GM21381 (cell line): ENCODE measurements at regions not wholly inside any gene's neighbourhood (a gene's known extent, or its start where the extent isn't known, plus 50 kb on each side); places are given as distances from the start of the nearest gene placed in this dataset.

Source experiments
- ATAC-seq: cut with Tn5 transposase; IDR thresholded peaks from one replicate; pipeline ENCODE4 v1.9.1; 2021; ENCODE audit warnings: mild to moderate bottlenecking, moderate library complexity; ENCODE audit not compliant: unreplicated experiment

DNA sequence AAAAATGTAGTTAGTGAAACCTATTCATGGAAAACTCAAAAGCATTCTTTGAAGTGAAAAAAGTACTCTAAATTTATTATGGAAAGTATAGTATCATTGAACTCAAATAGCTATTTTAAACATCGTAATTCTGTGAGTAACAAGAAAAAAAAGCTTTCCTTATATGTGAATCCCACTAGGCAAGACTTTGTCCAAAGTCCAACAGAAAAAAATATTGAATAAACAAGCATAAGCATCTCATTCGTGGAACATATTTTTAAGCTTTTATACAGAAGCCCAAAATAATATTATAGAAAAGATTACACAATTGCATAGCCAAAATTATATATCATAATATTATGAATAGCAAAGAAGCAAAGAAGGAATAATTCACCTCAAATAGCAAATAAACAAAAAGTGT lies 79.4 kb upstream of the IFNE start:
- ATAC-seq: no peak

DNA sequence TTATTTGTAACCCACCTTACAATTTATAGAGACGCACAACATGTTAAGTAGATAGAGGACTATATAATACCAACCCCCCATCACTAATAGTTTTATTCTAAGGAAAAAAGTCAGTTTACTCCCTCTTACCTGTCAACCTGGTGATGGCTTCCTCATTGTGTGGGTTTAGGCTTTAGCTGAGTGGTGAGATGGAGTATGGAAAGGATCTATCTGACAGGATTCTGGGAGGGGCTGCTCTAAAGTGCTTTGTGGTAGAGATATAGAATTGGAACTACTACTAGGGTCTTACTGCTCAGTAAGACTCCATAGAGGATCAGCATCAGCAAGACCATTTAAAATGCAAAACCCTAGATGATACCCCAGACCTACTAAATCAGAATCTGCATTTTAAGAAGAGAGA lies 82.1 kb upstream of the IFNE start:
- ATAC-seq: no peak

DNA sequence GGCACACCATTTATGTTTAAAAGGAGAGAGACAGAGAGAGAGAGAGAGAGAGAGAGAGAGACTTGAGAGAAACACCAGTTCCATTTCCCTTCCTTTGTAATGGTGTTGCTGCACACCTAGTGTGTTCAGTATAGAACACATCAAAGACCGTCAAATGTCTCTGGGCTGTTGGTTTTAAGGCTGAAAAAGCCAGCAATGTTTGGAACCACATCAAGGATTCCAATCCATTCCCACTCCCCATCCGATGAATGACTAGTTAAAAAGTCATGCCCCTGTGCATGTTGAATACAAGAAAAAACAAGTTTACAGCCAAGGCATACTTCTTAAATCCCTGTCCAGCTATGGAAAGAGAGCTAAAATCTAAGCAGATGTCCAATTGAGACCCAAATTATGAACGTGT lies 83.0 kb upstream of the IFNE start:
- no peak for ATAC-seq

DNA sequence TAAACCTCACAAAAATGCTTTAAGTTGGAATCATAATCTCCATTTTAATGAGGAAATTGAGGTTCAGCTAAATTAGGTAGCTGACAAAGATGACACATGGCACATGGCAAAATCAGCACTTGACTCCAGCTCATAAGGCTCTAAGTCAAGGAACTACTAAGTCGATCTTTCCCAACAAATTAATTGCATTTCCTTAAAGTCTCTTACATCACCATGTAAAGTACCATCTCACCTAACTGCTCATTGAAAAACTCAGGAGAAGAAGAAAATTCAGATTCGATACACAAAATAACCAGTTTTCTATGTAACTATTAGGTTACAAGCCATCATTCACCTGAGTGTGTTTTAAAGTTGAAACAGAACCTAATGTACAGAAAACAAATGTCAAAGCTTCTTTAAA lies 85.8 kb upstream of the IFNE start:
- no peak for ATAC-seq

DNA sequence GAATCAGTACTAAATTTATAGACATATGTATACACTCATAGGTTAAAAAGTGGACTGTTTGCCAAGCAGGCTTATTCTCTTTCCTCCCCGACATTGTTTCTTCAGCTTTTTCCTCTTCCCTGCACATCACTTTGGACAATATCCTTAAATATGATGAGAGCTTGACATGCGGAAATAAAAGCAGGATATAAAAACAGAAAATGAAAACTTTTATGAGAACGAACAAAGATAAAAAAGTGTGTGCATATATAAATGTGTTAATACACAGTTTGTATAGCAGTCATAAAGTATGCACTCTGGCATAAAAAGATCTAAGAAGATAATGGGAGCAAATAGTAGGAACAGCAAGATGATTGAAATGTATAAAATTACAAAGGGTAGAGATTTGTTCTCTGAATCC lies 86.4 kb upstream of the IFNE start:
- ATAC-seq: no peak

DNA sequence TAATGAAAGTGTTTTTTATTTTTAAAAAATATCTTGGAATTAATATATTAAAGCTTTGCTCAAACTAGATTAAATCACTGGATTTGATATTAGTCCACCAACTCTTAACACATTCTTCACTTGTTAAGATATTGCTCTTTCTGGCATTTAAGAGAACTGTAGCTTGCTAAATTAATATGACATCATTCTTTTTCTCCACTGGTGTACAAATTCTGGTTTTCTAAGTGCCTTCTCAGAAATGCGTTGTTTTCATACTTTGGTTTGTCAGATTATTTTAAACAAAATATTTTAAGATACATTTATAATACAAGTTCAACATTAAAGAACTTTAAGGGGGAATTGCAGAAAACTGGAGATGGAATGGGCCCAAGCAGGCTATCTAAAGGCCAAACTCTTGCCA lies 87.6 kb upstream of the IFNE start:
- no peak for ATAC-seq

DNA sequence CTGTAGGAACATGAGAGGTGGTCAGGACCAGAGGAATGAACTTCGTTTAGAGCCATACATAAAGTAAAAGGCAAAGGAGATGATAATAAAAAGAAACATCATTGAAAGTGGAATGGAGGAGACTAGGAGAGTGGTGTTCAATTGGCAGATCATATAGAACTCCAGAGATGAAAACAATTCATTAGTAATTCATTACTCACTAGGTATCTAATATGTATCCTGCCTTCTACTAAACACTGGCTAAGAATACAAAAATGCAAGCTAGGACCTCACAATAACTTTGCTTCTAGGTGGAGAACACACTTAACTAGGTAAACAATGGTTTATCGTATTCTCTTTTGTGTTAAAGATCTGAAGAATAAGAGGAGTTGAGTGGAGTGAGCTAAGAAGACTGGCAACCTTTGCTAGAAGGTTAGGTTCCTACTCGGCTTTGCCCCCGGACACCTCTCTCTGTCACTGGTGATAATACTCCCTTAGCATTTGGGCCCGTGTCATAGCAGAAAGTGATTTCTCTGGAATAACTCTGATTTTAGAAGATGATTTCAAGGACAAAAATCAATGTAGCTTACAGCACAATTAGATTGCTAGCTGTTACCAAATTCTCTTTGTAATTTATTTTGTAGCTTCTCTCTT lies 88.6 kb upstream of the IFNE start:
- no peak for ATAC-seq

DNA sequence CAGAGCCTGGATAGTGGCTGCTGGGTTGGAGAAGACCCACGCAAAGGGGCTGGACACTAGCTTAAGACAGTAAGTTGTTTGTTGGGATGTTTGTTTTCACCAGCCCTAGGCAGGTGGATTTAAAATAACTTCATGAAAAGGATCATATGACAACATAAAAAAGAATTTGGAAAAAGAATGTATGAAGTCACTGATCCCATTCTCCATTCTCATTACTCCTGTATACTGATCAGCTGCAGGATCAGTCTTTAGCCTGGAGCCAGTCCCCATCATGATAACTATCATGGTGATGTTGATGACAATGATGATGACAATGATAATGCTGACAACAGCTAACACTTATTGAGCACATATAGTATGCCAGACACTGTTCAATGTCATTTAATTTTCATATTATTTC lies 92.1 kb upstream of the IFNE start:
- ATAC-seq: no peak

DNA sequence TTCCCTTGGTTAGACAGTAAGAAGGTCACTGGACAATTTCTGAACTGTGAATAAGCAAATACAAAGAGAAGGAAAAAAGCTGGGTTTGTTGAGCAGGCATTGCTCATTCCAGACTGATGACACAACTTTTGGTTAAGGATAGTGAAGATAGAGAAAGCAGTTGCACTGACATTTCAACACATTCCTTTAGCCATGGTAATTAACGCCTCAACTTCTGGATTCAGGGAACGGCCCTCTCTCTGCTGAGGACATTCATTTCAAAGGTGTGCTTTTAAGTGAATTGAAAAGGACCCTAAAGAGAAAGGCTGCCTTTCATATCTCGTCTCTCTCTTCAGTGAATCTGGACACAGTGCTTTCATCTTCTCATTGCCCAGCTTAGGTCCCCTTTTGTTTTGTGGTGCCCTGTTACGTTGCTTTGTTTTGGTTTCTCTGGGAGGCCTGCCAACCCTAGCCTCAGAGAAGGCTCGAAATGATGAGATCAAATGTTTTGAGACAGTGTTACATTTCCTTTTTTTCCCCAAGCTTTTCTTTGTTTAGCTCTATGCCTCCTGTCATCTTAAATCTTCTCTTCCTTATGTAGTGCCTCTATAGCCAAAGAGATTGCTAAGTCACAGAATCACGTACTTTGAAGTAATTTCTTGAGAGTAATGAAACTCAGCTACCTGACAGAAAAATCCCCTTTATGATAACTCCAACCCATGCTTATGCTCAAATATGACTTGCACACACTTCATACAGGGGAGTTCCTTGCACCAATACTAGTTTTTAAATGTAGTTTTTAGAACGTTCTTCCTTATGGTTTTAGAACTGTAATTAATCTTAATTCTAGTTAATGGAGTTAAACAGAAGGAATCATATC lies 94.4 kb upstream of the IFNE start:
- ATAC-seq: peak; percentile 61

DNA sequence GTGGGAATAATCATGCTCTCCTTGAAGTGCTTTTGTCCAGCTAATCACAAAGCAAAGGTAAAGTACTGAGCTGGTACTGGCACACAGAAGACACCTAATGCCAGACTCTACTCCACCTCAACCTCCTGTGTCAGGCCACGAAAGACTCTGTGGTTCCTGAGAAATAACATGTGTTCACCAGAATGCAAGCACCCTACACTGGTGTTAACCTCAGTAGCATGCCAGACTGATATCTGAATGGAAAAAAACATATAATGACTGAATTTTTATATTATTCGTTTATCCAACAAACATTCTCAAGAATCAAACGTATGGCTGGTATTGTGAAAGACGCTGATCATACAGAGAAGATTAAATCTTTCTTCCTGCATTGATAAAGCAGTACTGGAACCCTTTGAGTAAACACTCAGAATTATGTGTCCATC lies 97.1 kb upstream of the IFNE start:
- ATAC-seq: no peak

DNA sequence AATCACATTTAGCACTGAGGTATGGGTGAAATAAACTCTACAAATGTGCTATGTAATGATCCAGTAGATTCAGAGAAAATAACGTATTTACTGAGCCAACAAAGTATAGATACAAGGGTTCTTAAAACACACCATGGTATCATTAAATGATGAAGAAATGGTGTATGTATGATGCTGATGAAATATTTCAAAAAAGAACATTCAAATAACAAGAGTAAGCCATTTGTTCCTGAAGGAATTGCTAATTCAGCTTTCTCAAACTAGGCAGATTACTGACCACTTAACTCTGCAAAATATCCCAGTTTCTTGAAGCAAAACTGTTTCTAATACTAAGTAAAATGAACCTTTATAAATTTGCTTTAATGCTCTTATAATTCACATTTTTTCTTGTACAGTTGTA lies 97.6 kb upstream of the IFNE start:
- ATAC-seq: no peak

DNA sequence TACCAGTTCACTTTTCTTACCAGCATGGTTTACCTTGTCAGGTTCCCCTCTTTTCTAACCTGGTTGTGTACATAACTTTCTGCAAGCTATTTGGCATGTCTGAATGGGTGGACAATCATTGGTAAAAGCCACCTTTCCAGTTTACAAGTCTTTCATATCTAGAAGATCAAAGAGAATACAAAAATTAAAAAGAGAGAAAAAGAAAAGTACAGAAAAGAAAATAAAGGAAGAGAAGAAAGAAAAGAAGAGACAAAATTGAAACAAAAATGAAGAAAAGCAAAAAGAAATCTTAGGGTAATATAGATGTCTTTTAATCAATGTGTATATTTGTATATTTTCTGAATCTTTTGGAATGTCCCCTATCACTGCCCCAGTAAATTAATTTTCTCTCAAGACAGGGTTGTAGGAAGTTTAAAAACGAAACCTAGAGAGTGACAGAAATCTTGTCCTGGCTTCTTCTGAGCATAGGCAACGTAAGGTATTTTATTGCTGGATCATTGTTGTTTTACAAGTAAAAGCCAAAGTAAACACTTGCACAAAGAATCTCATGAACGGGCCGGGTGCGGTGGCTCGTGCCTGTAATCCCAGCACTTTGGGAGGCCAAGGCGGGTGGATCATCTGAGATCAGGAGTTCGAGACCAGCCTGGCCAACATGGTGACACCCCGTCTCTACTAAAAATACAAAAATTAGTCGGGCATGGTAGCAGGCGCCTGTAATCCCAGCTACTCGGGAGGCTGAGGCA lies 98.7 kb upstream of the IFNE start:
- no peak for ATAC-seq

DNA sequence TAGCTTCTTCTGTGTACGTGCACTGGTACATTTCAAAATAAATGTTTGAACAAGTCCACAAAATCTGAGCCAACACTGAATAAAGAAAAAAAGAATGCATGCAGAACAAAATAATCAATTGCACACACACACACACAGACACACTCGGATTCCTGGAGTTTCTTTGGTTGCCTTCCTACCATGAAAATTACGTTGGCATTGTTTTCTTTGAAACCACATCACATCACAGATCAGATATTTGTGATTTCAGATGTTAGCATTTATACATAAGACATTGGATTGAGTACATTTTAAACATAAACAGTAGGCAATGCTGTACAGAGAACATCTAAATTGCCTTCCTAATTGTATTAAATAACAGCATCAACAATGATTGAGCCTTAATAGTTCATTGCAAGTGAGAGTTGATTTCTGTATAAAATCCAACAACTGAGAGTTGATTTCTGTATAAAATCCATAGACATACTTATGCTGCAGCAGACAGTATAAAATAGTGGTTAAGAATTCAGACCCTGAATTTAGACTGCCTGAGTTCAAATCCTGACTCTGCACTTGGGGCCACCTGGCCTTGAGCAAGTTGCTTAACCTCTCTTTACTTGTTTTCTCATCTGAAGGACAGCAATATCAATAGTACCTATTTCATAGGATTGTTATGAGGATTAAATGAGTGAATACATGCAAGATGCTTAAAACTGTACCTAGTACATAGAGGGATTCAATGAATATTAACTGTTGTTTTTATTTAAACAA lies 101.7 kb upstream of the IFNE start:
- no peak for ATAC-seq

DNA sequence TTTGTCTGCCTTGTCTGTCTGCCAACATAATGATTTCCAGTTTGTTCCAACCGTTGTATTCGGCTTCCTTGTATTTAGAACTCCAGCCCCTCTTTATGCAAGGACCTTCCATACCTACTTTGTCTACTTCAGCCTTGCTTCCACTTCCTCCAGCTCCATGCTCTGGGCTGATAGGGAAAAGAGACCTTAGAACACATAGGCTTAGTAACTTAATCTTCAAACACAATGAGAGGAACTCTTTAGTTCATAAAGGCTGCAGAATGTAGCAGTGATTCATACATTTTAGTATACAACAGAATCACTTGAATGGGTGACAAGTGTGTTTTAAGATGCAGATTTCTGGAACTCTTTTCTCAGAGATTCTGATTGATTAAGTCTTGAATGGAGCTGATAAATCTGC lies 102.8 kb upstream of the IFNE start:
- ATAC-seq: no peak

DNA sequence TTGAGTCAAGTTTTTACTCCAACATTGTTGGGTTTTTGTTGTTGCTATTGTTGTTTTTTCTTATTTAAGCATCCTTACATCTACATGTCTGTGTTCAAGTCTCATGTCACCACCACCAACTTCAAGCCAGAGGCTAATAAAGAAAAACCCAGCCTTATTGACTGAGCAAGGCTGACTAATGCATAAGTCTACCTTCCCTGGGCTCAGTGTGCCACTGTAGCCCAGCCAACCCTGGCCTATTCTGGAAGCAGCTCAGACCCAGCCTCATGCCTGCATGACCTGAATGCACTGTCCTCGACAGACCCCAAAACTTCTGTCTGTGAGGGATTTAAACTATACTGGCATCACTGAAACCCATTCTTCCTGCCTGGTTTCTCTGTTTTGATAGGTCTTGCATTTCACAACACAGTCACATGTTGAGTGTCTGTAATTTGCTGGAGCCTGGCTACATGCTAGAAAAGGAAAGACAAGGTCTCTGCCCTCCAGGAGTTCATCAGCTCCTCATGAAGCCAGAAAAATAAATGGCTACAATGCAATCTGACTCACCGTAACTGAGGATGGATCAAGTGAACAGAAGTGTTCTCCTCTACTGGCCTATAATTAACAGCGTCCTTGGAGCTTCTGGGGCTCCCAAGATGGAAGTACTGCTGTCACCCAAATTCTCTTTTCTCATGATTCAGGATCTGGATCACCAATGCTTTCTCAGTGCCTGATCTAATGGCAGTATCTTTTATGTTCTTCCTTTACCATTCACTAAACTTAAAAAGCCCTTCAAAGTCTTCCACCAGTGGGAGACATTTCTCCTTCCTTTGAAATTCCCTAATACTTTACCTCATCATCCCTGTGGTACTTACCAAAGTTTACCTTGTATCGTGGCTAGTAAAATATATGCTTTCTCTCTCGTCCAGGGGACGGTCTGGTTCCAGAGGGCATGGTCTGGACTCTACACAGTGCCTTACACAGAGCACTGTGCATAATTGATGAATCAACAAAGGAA lies 103.9 kb upstream of the IFNE start:
- ATAC-seq: no peak

DNA sequence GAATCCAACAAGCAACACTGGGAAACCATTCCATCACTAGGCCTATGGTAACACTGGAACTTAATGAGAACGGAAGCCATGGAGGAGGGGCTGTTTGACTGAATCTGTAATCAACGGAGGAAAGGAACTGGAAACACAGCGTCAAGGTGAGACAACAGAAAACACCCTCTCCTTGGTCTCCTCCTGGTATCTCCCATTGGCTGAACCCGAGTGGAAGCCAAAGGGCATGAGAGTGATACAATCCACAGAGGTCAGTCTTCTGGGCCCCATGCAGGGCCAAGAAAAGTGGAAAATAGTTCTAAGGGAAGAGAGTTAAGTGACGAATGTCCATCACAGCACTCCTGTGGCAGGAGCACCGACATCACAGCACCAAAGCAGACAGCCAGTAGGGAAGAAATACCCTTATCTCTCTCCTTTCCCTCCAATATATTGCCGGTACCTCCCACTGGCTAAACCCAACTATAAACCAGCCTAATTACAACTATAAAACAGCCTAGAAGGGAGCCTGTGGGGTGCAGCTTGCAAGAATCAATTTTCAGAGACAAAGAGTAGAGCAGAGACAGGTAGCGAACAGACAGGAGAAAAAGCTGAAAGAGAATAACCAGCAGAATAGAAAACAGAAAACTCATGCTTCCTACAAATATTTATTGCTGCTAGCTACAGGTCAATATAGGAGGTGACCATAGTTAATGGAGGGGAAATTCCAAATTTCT lies 107.4 kb upstream of the IFNE start:
- ATAC-seq: no peak

DNA sequence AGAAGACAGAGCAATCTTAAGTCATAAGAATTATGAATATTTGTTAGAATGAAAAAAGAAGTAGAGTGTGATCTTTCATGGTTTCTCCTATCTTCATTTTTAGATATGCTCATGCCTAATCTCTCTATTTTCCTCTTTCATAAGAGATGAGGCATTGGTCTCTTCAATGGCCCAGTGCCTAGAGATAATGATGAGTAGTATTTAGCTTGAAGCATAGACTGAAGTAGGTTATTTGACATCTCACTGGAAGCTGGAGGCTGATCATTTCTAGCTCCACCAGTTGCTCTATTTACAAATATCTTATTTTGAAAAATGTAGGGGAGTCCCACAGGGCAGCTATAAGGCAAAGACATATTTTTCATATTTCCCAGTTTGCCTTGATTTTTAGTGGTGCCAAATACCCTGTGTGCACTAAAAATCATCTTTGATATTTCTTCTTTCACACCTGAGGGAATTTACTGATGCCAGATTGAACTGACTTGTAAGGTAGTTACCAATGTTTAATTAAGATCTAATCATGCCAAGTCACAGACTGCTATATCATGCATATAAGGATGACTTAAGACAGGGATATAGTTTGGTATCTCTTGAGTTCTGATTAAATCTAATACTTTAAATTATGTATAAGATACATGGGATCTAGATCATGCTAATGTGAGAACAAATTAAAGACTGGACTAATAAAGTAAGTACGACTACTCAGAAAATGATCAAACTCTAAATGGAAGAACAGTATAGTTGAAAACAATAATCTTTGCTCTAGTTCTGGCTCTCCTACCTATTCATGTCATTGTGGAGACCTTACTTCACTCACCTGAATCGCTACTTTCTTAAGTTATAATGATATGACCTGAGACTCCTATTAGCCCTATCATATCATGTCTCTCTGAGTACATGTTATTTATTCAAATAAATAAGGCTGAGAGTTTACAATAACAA lies 108.2 kb upstream of the IFNE start:
- no peak for ATAC-seq
